GM21515 (cell line): ENCODE measurements at regions not wholly inside any gene's neighbourhood (a gene's known extent, or its start where the extent isn't known, plus 50 kb on each side); places are given as distances from the start of the nearest gene placed in this dataset.

Experiments used
- ATAC-seq: cut with Tn5 transposase; IDR thresholded peaks from one replicate; pipeline ENCODE4 v1.9.1; 2021; ENCODE audit not compliant: unreplicated experiment

- ATAC-seq, result no peak
Measured at GRCh38 chr2:120933693-120934573, 198.3 kb downstream of the GLI2 start.

GRCh38 chr2:120934574-120935338 lies 199.1 kb downstream of the GLI2 start:
- ATAC-seq, result no peak

- ATAC-seq, result no peak
Measured at GRCh38 chr2:120935339-120936313, 200.0 kb downstream of the GLI2 start.

- no peak for ATAC-seq
Measured at GRCh38 chr2:120936476-120937334, 201.0 kb downstream of the GLI2 start.

- ATAC-seq, result no peak
Measured at GRCh38 chr2:120937686-120938044, 202.0 kb downstream of the GLI2 start.

GRCh38 chr2:120938045-120938771 lies 202.5 kb downstream of the GLI2 start:
- ATAC-seq, result no peak

- no peak for ATAC-seq
Measured at GRCh38 chr2:120939595-120940318, 204.1 kb downstream of the GLI2 start.

- ATAC-seq, result no peak
Measured at GRCh38 chr2:120940319-120940696, 204.6 kb downstream of the GLI2 start.

GRCh38 chr2:120940726-120941256 lies 205.1 kb downstream of the GLI2 start:
- ATAC-seq, result no peak

- no peak for ATAC-seq
Measured at GRCh38 chr2:120941571-120942120, 206.0 kb downstream of the GLI2 start.

- ATAC-seq, result no peak
Measured at GRCh38 chr2:120942658-120943057, 207.0 kb downstream of the GLI2 start.

- ATAC-seq, result no peak
Measured at GRCh38 chr2:120943403-120944034, 207.9 kb downstream of the GLI2 start.

- ATAC-seq, result no peak
Measured at GRCh38 chr2:120944575-120944974, 208.9 kb downstream of the GLI2 start.

- no peak for ATAC-seq
Measured at GRCh38 chr2:120945091-120945490, 209.4 kb downstream of the GLI2 start.

GRCh38 chr2:120945832-120946499 lies 210.3 kb downstream of the GLI2 start:
- ATAC-seq, result no peak

- ATAC-seq, result no peak
Measured at GRCh38 chr2:120947327-120947726, 211.7 kb downstream of the GLI2 start.

GRCh38 chr2:120947982-120948661 lies 212.5 kb downstream of the GLI2 start:
- ATAC-seq, result no peak
